DMS 273 treated with DMSO at 0.1 percent for 48 hours (cell line): ENCODE measurements at regions not wholly inside any gene's neighbourhood (a gene's known extent, or its start where the extent isn't known, plus 50 kb on each side); places are given as distances from the start of the nearest gene placed in this dataset.
A peak's percentile ranks its signal among the peaks of the same experiment; 100 is the strongest.

ENCODE experiments used
- DNase-seq: peaks from one replicate; lab custom pipeline; 2025; lab: John Stamatoyannopoulos, UW

GRCh38 chr5:74258314-74258665 lies 382.2 kb downstream of the ENC1 start:
- no peak for DNase-seq

GRCh38 chr5:74257645-74258313 lies 382.7 kb downstream of the ENC1 start:
- DNase-seq = no peak

- no peak for DNase-seq
Measured at GRCh38 chr5:74257060-74257527, 383.4 kb downstream of the ENC1 start.

DNA sequence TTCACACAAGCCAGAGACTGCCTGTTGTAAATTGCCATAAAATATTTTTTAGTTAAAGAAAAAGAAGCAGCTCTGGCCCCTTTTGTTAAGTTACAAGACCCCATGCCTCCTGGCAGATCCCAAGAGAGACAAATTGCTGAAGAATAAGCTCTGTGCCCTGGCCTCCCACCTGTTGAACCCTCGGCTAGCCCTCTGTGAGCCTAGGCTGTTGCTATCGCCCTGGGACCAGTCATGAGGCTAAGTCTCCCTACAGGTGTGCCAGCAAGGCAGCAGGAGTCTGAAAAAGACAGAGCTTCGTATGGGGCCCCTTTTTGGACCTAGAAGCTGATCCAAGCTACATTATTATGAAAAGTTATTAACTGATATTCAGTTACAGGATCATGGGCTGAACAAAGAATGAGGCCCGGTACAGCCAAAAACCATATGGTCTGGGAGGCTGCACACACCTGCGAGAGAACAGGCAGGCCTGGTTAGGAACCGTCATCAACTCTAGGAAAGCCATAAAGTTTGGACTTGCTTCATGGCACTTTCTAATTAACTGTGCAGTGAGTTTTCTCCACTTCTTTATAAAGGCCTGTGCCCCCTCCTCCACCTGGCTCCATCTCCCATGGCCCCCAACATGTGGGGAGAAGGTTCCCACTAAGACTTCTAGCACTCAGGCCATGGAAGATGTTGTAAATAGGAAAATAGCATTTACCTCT lies 384.7 kb downstream of the ENC1 start:
- no peak for DNase-seq

- no peak for DNase-seq
Measured at GRCh38 chr5:74254257-74254656, 386.3 kb downstream of the ENC1 start.

DNA sequence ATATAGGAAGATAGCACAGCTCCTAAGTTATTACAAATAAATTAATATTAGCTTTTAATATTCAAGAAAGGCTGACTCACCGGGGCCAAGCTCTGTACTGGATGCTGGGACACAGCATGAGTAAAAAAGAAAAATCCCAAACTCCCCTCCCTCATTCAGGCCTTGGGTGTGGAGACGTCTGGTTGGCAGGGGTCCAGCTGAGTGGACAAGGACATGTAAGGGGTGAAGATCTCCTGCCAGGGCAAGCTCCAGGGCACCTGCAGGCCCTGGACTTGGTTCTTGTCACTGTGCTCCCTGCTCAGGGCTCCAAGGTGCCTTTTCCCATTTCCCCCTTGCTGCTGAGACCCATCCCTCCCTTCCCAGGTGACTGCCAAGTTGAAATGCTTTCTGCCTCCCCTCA lies 388.5 kb downstream of the ENC1 start:
- no peak for DNase-seq

DNA sequence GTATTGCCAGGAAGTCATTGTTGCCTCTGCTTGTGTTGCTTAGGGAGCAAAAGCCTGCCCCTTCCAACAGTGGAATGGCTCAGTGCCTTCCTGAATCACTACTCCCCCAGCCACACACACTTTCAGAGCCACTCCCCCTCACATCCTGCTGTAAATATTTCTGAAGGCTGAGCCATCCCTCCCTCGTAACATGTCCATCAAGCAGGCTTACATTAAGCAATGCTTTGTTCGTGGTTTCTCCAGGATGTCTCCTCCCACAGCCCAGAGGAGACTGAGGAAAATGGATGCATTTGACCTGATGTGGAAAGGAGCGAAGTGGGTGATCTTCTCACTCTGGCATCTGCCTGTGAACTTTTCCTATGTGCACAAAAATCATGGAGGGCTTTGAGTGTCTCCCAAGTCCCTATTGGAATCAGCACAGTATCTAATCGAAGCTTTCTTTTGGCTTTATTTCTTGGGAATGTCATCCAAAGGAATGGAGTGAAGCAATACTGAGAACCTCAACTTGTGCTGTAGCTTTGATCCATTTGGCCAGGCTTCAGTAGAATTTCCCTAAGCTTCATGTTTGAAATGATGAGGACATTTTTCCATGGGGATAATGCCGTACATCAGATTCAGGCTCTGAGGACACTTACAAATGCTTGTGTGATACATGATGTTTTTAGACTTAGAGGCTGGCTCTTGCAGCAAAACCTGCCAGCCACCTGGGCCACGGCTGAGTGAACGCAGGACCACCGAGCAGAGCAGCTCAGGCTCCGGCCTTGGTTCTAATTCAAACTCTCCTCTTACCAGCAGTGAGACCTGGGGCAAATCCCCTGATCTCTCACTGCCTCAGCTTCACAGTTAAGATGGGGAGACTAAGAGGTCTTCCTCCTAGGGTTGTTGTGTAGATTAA lies 389.1 kb downstream of the ENC1 start:
- DNase-seq = no peak

DNA sequence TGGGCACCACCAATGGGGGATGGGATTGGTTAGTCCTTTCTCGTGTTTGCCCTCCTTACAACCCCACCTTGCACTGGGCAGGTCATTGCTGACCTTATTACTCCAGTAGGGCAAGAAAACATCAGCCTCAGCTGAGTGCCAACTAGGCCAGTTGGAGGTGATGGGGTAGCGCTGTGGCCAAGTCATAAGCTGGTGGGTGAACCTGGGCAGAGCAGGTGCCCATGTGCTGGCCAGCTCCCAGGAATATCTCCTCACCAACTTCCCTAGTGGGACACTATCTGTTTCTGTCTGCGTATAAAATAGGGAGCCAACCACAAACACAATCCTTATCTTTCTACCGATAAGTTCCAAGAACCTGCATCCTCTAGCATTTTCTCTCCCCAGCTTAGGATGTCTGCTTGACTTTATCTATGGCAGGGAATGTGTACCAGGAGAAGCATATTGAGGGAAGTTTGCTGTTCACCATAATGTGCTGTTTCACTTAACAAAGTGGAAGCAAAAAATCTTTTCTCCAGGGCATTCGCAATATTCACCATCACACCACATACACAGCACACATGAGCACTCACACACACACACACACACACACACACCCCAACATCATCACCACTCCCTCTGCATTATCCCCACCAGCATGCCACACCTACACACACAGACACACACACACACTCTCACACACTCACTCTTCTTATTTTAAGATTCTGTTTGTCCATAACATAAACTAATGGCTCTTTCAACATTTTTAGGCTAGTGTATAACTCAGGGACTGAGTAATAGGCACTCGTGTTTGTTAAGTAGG lies 390.0 kb downstream of the ENC1 start:
- DNase-seq = no peak

GRCh38 chr5:74248576-74248975 lies 392.0 kb downstream of the ENC1 start:
- no peak for DNase-seq

DNA sequence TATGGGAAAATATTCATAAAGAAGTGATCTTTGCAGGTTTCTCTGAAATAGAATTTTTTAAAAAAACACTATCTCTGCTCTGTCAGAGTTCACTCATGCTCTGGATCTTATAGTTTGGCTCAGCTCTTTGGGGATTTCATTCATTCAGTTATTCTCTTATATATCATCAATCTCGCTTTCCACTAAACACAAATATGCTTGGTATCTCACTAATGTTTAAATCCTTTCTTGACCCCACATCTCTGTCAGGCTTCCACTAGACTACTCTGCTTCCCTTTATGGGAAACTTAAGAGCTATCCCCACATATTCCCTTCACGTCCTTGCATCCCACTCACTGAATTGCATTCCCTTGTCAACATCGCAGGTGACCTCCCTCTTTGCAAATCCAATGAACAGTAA lies 396.1 kb downstream of the ENC1 start:
- no peak for DNase-seq

- DNase-seq = peak; percentile 42
Measured at GRCh38 chr5:74243634-74244033, 396.9 kb downstream of the ENC1 start.

- no peak for DNase-seq
Measured at GRCh38 chr5:74242516-74242915, 398.0 kb downstream of the ENC1 start.

- no peak for DNase-seq
Measured at GRCh38 chr5:74241751-74242140, 398.8 kb downstream of the ENC1 start.

DNA sequence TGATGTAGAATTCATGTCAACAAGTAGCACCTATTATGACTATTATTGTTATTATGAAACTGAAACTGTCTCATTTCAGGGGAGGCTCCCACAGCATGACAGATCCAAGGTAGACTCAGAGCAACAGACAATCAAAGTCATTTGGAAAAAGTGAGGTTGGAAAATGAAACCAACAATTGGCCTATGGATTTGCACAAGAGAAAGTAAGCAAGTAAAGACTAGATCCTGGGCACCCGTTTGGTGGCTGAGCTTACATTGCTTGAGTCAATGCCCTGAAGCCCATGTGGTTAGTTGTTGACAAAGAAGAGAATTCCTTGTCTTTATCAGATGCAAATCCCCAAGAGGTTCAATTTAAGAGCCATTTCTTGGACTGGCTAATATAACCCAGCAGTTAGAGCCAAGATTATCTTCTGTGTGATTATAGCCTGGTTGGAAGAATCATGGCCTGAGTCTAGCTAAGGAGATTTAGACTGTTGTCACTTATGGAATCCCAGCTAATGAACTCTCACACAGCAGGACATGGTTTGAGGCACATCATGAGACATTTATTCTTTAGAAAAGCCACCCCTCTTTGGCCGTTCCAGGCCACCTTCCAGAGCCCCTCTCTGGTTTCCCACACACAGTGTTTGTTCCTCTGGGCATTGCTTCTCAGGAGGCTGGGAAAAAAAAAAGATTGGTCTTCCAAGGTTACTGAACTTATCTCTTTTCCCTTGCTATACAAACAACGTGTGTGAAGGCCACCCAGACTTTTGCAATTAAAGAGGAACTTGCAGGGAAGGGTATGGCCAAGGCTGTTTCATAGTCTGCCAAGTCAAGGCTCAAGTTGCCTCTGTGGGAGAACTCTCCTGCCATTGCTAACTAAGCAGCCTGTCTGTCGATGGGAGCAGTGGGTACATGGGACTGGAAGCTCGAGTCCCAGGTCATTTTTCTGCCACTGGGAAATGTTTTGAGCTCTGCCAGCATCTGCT lies 399.5 kb downstream of the ENC1 start:
- no peak for DNase-seq

DNA sequence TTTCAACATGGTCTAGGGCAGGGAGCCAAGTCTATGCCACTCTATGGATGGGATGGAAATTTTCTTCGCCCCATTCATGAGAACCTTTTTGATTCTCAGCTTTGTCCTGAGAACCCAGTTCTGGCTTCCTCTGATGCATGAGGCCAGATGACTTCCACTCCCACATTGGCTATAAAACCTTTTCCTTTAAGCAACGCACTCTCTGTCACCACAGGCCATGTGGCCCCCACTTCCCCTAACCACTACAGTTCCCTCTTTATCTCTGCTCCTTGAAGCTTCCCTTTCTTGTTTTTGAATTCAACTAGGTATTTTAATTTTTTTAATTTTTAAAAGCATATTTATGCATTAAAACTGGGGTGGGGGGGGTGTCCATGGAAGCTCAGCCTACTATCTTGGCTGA lies 401.3 kb downstream of the ENC1 start:
- no peak for DNase-seq

DNA sequence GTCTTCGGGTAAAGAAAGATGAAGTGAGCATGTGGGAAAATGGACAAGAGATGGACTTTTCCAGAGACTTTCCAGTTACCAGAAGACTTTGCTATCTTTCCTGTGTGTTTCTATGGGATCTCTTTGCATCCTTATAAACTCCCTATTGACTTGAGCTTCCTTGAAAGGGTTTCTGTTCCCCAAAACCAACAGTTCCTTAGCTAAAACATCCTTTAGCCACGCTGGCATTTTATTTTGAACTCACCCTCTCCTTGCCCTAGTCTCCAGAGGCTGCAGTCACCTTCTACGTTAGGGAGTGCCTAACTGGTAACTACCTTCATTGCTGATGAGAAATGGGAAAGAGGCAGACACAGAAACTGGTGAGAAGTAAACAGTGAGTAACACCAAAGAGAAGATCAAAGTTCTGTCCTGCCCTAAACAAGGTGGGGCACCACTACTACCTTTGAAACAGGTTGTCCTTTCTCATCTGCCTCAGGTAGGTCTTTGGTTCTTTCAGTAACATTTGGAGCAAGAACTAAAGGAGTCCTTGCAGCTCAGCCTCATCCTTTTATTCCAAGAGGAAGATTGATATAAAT lies 402.9 kb downstream of the ENC1 start:
- DNase-seq = no peak

- DNase-seq = no peak
Measured at GRCh38 chr5:74235552-74235951, 405.0 kb downstream of the ENC1 start.

- DNase-seq = no peak
Measured at GRCh38 chr5:74233571-74233970, 407.0 kb downstream of the ENC1 start.

- no peak for DNase-seq
Measured at GRCh38 chr5:74233091-74233490, 407.4 kb downstream of the ENC1 start.

DNA sequence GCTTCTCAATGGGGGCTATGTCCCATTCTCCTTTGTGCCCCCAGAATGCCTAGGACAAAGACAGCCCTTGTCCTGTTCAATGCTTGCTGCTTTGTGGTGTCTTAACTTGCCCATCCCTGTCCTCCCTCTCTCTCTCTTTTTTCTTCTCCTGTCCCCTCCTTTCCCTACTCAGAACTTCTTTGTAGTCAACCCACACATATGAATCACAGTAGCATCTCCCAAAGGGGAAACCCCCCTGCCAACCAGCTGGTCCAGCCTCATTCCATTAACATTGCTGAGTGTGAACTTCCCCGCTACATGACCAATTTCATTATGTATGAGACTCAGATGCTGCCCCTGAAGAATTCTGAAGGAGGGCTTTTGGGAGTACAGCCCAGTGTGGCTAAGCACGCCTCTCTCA lies 408.3 kb downstream of the ENC1 start:
- no peak for DNase-seq

GRCh38 chr5:74231697-74232096 lies 408.8 kb downstream of the ENC1 start:
- DNase-seq = no peak
